ENCODE measurements at regions not wholly inside any gene's neighbourhood (a gene's known extent, or its start where the extent isn't known, plus 50 kb on each side); places are given as distances from the start of the nearest gene placed in this dataset.
"Not testable (repeated sequence)": the region's sequence is repeated elsewhere in the genome, so short reads cannot be mapped to it uniquely, and the experiment has no call there.

DNA sequence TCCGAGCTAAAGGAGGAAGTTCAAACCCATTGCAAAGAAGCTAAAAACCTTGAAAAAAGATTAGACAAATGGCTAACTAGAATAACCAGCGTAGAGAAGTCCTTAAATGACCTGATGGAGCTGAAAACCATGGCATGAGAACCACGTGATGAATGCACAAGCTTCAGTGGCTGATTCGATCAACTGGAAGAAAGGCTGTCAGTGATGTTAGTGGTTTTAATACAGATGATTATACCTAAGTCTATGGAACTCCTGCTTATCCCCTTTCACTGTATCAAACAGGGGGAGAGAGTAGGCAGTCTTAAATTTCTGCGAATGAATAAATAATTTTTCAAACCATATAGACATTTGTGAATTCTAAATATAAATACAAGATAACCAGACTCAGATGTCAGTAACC, 512.7 kb downstream of the PRKD1 start:
- not testable (repeated sequence) for TF ChIP-seq POLR2A, CTCF (IDR thresholded peaks at IDR 0.05)
